Stimulated activated CD4-positive, alpha-beta T cell treated with anti-CD3 and anti-CD28 coated beads, Interleukin-4, amount 100 ng/mL, for 4 hours (primary cell): ENCODE measurements at regions not wholly inside any gene's neighbourhood (a gene's known extent, or its start where the extent isn't known, plus 50 kb on each side); places are given as distances from the start of the nearest gene placed in this dataset.
"Not testable (repeated sequence)": the region's sequence is repeated elsewhere in the genome, so short reads cannot be mapped to it uniquely, and the experiment has no call there.

ENCODE experiments used
- DNase-seq, 2 experiments: peaks; one replicate each; pipeline ENCODE4 v3.0.0-alpha.2; 2020

GRCh38 chr20:40634891-40635290, 54.1 kb downstream of the MAFB start:
- DNase-seq = no peak

GRCh38 chr20:40633123-40633850, 55.7 kb downstream of the MAFB start:
- no peak for DNase-seq

- no peak for DNase-seq
Observed at GRCh38 chr20:40632346-40632976, 56.6 kb downstream of the MAFB start.

GRCh38 chr20:40631119-40631631, 57.9 kb downstream of the MAFB start:
- DNase-seq = no peak

- no peak for DNase-seq
Observed at GRCh38 chr20:40630713-40631112, 58.3 kb downstream of the MAFB start.

- no peak for DNase-seq
Observed at GRCh38 chr20:40630099-40630498, 58.9 kb downstream of the MAFB start.

GRCh38 chr20:40628877-40629276, 60.2 kb downstream of the MAFB start:
- DNase-seq = no peak

GRCh38 chr20:40619053-40619452, 70.0 kb downstream of the MAFB start:
- not testable (repeated sequence) for DNase-seq

GRCh38 chr20:40617594-40617993, 71.4 kb downstream of the MAFB start:
- DNase-seq = no peak

- DNase-seq = no peak
Observed at GRCh38 chr20:40612837-40613236, 76.2 kb downstream of the MAFB start.

- DNase-seq = no peak
Observed at GRCh38 chr20:40612247-40612646, 76.8 kb downstream of the MAFB start.

GRCh38 chr20:40610730-40611129, 78.3 kb downstream of the MAFB start:
- no peak for DNase-seq

- DNase-seq = no peak
Observed at GRCh38 chr20:40607927-40608326, 81.1 kb downstream of the MAFB start.

- DNase-seq = no peak
Observed at GRCh38 chr20:40606660-40607059, 82.4 kb downstream of the MAFB start.

GRCh38 chr20:40606237-40606636, 82.8 kb downstream of the MAFB start:
- no peak for DNase-seq

GRCh38 chr20:40604416-40604815, 84.6 kb downstream of the MAFB start:
- DNase-seq = no peak

- DNase-seq = no peak
Observed at GRCh38 chr20:40603057-40603651, 85.9 kb downstream of the MAFB start.

GRCh38 chr20:40602381-40602780, 86.7 kb downstream of the MAFB start:
- no peak for DNase-seq

GRCh38 chr20:40600441-40601219, 88.4 kb downstream of the MAFB start:
- no peak for DNase-seq

- no peak for DNase-seq
Observed at GRCh38 chr20:40599987-40600386, 89.0 kb downstream of the MAFB start.

GRCh38 chr20:40592941-40593340, 96.1 kb downstream of the MAFB start:
- DNase-seq = no peak

- DNase-seq = no peak
Observed at GRCh38 chr20:40591536-40591935, 97.5 kb downstream of the MAFB start.

GRCh38 chr20:40591119-40591518, 97.9 kb downstream of the MAFB start:
- no peak for DNase-seq
